ENCODE measurements at regions not wholly inside any gene's neighbourhood (a gene's known extent, or its start where the extent isn't known, plus 50 kb on each side); places are given as distances from the start of the nearest gene placed in this dataset.

DNA sequence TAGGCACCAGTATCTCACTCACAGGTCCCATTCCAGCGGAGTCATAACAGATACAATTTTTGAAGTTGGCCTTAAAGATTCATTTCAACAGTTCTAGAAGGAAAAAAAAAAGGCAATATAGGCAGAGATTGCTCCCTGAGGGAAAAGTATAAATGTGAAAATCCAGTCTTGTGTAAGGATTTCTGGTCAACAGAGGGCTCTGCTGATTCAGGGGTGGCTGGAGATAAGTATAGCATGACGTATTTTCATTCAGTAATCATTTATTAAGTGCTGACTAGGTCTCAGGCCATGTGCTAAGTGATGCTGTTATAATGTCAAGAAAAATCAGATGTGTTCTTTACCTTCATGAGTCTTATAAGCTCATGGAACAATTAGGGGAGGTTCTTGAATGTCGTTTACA lies 377.3 kb upstream of the MEF2C start:
- H3K4me1 Mint-ChIP-seq (ENCODE audit: low read depth in 2 of 2), result no peaks in the 10 kb centered on the region
- H3K36me3 Mint-ChIP-seq, result no peaks in the 10 kb centered on the region
- no peaks in the 10 kb centered on the region for H3K27me3 Mint-ChIP-seq
- DNase-seq (ENCODE audit: low spot score) (no peak), ATAC-seq (no peak)
- no peaks in the 10 kb centered on the region for H3K9me3 Mint-ChIP-seq
- no peak overlapping the region for H3K27ac Mint-ChIP-seq
- no peak overlapping the region for H3K4me3 Mint-ChIP-seq

DNA sequence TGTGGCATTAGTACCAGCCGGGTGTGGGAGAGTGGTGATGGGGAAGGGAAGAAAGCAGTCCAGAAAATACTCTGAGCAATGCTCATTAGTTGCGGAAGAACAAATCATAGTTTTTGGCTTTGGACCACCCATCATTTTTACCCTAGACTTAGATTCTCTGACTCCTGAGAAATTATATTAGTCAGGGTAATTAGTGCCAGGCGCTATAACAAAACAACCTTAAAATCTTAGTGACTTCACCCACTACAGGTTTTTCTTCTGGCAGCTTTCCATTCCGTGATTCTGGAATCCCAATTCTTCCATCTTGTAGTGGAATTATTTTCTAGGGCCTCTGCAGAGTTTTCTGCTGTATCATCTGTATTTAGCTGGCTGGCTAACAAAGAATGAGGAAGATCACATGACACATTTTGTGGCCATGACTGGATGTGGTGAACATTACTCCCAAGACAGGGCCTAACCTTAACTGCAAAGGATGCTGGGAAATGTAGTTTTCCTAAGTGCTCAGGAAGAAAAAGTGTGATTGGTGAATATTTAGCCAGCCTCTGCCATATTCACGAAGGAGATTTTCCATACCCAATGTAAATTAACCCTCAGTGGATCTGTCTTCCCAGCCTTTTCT lies 373.0 kb upstream of the MEF2C start:
- no peak for ATAC-seq
- H3K27ac Mint-ChIP-seq, result no peak overlapping the region
- peaks cover 9% of the 10 kb centered on the region for H3K36me3 Mint-ChIP-seq
- no peak for DNase-seq (ENCODE audit: low spot score)
- no peaks in the 10 kb centered on the region for H3K4me1 Mint-ChIP-seq (ENCODE audit: low read depth in 2 of 2)
- no peaks in the 10 kb centered on the region for H3K27me3 Mint-ChIP-seq
- H3K4me3 Mint-ChIP-seq, result no peak overlapping the region
- no peaks in the 10 kb centered on the region for H3K9me3 Mint-ChIP-seq

DNA sequence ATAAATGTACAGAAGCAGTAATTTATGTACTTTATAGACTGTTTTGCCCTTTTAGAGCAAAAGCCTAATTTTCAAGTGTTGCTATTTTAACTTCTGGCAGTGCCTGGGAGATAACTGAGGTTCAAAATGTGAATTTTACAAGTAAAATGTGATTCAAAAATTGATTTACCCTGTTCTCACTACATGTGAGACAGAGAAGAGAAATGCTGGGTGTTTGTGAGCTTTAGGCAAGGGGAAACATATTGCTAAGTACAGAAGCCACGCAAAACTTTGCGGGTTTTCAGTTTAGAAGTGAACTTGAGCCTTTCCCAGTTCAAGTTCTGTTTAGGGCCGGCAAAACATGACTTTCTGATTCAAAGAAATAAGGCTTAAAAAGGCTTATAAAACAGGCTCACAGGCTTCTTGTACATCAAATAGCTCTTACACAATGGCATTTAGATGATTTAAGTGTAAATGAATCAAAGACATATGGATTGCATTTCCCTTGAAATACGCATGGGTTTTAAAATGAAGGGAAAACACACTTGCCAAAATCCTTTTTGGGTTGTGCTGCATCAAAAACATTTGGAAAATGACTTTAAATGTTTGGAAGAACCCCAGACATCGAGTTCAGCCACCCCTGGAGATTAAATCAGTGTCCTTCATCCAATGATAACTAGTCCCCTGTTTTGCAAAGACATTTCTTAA lies 370.8 kb upstream of the MEF2C start:
- H3K27me3 Mint-ChIP-seq, result no peaks in the 10 kb centered on the region
- no peak for DNase-seq (ENCODE audit: low spot score)
- H3K4me3 Mint-ChIP-seq, result no peak overlapping the region
- ATAC-seq, result no peak
- H3K4me1 Mint-ChIP-seq (ENCODE audit: low read depth in 2 of 2), result no peaks in the 10 kb centered on the region
- peaks cover 9% of the 10 kb centered on the region for H3K36me3 Mint-ChIP-seq
- no peak overlapping the region for H3K27ac Mint-ChIP-seq
- no peaks in the 10 kb centered on the region for H3K9me3 Mint-ChIP-seq

DNA sequence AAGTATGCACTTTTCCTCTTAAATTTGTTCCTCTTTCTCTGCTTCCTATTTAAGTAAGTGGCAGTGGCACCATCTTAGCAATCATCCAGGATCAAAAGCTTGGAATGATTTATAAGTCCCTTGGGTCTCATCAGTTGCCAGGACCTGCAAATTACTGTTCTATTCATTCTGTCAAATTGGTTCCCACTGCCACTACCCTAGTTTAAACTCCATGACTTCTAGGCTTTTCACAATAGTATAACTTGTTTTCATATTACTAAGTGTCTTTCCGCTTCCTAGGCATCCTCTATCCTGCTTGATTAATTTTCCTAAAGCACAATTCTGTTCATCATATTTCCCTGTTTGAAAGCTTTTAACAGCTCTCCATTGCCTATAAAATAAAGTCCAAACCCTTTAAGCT lies 363.9 kb upstream of the MEF2C start:
- no peaks in the 10 kb centered on the region for H3K4me1 Mint-ChIP-seq (ENCODE audit: low read depth in 2 of 2)
- H3K36me3 Mint-ChIP-seq, result no peaks in the 10 kb centered on the region
- no peaks in the 10 kb centered on the region for H3K27me3 Mint-ChIP-seq
- no peak for ATAC-seq
- no peak overlapping the region for H3K27ac Mint-ChIP-seq
- H3K9me3 Mint-ChIP-seq, result no peaks in the 10 kb centered on the region
- H3K4me3 Mint-ChIP-seq, result no peak overlapping the region
- no peak for DNase-seq (ENCODE audit: low spot score)

DNA sequence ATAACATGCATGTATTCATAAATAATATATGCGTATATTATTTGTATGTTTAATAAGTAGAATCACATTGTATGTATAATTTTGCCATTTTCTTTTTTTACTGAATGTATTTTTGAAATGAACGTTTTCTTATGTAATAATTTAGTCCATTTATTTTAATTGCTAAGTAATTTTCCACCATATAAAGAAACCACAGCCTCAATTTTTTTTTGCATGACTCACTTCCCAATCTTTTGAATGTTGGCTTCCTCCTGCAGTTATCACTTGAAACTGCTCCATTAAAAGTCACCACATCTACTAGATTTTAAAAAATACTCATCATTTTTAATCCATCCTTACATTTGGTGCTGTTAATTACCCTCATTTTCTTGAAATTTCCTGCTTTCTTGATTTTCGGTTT lies 363.3 kb upstream of the MEF2C start:
- no peak overlapping the region for H3K27ac Mint-ChIP-seq
- ATAC-seq (no peak), DNase-seq (ENCODE audit: low spot score) (no peak)
- H3K4me1 Mint-ChIP-seq (ENCODE audit: low read depth in 2 of 2), result no peaks in the 10 kb centered on the region
- H3K36me3 Mint-ChIP-seq, result no peaks in the 10 kb centered on the region
- no peaks in the 10 kb centered on the region for H3K9me3 Mint-ChIP-seq
- no peak overlapping the region for H3K4me3 Mint-ChIP-seq
- no peaks in the 10 kb centered on the region for H3K27me3 Mint-ChIP-seq

DNA sequence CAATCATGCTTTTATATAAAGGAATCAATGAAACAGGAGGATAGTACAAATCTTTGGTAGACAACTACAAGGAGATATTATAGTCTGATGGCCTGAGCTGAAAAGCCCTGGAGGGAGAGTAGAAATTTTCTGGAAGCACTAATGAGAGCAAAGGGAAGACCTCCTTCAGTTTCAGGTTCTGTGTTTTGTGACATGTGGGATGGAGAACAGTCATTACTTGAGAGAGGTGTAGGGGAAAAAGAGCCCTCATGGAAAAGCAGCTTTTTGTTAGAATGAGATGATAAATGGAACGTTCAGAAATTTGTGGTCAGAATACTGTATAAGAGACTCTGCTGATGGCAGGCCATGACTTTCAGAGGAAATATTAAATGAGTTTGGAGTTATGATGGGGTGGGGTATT lies 360.6 kb upstream of the MEF2C start:
- H3K4me1 Mint-ChIP-seq (ENCODE audit: low read depth in 2 of 2), result no peaks in the 10 kb centered on the region
- ATAC-seq, result no peak
- H3K36me3 Mint-ChIP-seq, result no peaks in the 10 kb centered on the region
- H3K4me3 Mint-ChIP-seq, result no peak overlapping the region
- no peaks in the 10 kb centered on the region for H3K9me3 Mint-ChIP-seq
- no peaks in the 10 kb centered on the region for H3K27me3 Mint-ChIP-seq
- H3K27ac Mint-ChIP-seq, result no peak overlapping the region
- DNase-seq (ENCODE audit: low spot score), result no peak

DNA sequence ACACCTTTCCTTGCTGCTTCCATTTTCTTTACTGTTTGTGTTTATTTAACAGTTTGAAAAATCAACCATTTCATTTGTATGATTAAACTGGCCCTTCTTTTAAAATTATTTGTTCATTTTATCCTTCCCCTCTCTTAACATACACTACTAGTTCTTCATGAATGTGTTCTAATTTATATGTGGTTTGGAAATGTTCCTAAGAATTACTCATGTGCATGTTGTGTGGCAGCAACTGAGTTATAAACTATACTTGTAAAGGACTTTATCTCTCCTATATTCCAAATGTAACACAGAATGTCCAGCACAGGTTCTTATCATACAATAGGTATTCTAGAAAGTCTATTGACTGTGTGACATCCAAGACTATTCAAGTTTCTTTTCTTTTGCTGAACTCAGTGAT lies 358.2 kb upstream of the MEF2C start:
- no peak for DNase-seq (ENCODE audit: low spot score)
- Mint-ChIP-seq H3K36me3 (no peaks in the 10 kb centered on the region), H3K27ac (no peak overlapping the region), H3K27me3 (no peaks in the 10 kb centered on the region), H3K4me1 (ENCODE audit: low read depth in 2 of 2) (no peaks in the 10 kb centered on the region), H3K9me3 (no peaks in the 10 kb centered on the region), H3K4me3 (no peak overlapping the region)
- no peak for ATAC-seq

DNA sequence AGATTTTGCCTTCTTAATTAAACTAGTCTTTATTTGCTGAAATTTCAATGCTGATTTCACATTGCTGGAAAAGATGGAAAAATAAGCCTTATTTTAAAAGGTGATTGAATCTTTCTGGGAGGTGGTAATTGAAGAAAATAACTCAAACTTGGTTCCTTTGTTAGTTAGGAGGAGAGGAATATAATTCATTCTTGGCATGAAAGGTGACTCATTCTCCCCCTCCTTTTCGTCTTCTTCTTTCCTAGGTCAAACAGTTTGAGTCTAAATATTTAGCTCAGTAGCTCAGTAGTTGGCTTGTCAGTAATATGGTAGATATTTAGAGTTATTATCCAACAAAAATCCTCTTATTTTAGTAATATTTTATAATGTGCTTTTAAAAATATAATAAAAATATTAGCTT lies 353.9 kb upstream of the MEF2C start:
- Mint-ChIP-seq H3K27me3 (no peaks in the 10 kb centered on the region), H3K27ac (no peak overlapping the region), H3K4me3 (no peak overlapping the region), H3K36me3 (no peaks in the 10 kb centered on the region), H3K9me3 (no peaks in the 10 kb centered on the region), H3K4me1 (ENCODE audit: low read depth in 2 of 2) (no peaks in the 10 kb centered on the region)
- ATAC-seq (no peak), DNase-seq (ENCODE audit: low spot score) (no peak)

DNA sequence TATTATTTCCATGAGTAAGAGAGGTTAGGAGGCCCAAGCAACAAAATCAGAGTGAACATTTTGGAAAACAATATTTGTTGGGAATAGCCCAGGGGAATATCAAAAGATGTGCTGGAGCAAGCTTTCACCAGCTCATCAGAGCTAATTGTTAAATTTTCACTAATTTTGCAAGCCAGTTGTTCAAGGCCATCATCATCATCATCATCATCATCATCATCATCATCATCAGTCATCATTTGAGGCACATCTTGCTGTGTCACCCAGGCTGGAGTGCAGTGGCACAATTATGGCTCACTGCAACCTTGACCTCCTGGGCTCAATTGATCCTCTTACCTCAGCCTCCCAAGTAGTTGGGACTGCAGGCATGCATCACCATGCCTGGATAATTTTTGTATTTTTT lies 350.5 kb upstream of the MEF2C start:
- Mint-ChIP-seq H3K27ac (no peak overlapping the region), H3K9me3 (no peaks in the 10 kb centered on the region), H3K36me3 (no peaks in the 10 kb centered on the region), H3K27me3 (no peaks in the 10 kb centered on the region), H3K4me3 (no peak overlapping the region), H3K4me1 (ENCODE audit: low read depth in 2 of 2) (no peaks in the 10 kb centered on the region)
- DNase-seq (ENCODE audit: low spot score) (no peak), ATAC-seq (no peak)

DNA sequence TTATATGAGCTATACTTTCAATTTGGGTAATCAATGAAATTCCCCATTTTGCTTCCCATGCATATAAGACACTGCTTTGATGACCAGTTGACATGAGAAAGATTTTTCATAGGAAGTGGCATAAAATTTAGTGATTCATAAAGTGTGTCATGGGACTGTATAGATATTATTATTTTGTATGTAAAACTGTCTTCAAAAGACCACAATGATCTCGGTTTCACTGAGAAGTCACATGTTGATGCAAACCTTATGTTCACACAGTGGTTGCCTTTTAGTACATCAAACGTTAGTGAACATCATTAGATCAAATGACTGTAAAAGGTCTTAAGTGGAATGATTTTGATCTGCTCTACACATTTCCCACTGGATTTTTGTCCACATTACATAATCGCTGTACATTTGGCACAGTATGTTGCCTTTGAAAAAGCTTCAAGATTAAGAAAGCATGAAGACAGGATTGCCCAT lies 349.2 kb upstream of the MEF2C start:
- DNase-seq (ENCODE audit: low spot score) (no peak), ATAC-seq (no peak)
- no peaks in the 10 kb centered on the region for H3K27me3 Mint-ChIP-seq
- no peak overlapping the region for H3K4me3 Mint-ChIP-seq
- H3K27ac Mint-ChIP-seq, result no peak overlapping the region
- H3K36me3 Mint-ChIP-seq, result no peaks in the 10 kb centered on the region
- H3K9me3 Mint-ChIP-seq, result no peaks in the 10 kb centered on the region
- H3K4me1 Mint-ChIP-seq (ENCODE audit: low read depth in 2 of 2), result no peaks in the 10 kb centered on the region

DNA sequence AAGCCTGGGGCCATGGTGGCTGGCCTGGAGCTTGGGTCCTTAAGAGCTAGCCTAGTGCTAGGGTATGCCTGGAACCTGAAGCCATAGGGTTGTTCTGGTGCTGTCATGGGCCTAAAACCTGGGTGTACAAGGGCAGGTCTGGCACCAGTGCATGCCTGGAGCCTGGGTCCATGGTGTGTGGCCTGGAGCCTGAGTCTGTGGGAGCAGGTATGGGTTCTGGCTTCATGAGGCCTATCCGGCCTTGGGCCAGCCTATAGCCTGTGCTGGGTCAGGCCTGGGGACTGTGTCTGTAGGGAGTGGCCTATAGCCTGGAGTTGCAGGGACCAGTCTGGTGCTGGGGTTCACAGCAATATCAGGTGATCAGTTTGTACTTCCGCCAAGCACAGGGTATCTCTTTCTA lies 347.2 kb upstream of the MEF2C start:
- Mint-ChIP-seq H3K36me3 (no peaks in the 10 kb centered on the region), H3K27ac (no peak overlapping the region), H3K4me3 (no peak overlapping the region), H3K4me1 (ENCODE audit: low read depth in 2 of 2) (no peaks in the 10 kb centered on the region), H3K27me3 (no peaks in the 10 kb centered on the region), H3K9me3 (no peaks in the 10 kb centered on the region)
- ATAC-seq (peak in 1 of 2 donors; percentile 60), DNase-seq (ENCODE audit: low spot score) (no peak)

DNA sequence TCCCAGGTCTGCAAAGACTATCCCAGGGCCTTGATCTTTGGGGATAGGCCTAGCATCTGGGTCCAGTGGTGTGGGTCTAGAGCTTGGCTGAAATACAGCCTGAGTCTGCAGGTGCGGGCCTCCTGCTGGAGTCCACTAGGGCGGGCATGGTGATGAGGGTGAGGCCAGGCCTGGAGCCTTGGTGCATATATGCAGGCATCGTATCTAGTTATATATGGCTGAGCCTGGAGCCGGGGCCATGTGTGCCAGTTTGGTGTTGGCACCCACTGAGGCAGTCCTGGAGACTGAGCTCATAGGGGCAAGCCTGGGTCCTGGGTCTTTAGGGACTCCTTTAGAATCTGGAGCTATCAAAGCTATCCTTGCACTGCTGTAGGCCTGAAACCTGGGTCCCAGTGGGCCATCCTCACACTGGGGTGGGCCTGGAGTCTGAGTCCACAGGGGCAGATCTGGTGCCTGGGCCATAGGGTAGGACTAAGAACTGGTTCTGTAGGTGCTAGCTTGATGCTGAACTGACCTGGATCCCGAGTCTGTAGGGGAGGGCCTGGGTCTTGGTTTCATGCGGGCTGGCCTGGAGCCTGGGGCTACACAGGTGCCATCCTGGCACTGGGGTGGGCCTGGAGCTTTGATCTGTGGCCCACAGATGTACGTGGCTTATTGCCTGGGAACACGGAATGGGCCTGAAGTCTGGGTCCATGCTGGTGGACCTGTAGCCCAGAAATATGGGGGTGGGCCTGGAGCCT lies 346.5 kb upstream of the MEF2C start:
- H3K4me1 Mint-ChIP-seq (ENCODE audit: low read depth in 2 of 2), result no peaks in the 10 kb centered on the region
- H3K4me3 Mint-ChIP-seq, result no peak overlapping the region
- no peaks in the 10 kb centered on the region for H3K27me3 Mint-ChIP-seq
- no peaks in the 10 kb centered on the region for H3K9me3 Mint-ChIP-seq
- no peak overlapping the region for H3K27ac Mint-ChIP-seq
- DNase-seq (ENCODE audit: low spot score), result no peak
- H3K36me3 Mint-ChIP-seq, result no peaks in the 10 kb centered on the region
- ATAC-seq, result peak; percentile 46 to 53

DNA sequence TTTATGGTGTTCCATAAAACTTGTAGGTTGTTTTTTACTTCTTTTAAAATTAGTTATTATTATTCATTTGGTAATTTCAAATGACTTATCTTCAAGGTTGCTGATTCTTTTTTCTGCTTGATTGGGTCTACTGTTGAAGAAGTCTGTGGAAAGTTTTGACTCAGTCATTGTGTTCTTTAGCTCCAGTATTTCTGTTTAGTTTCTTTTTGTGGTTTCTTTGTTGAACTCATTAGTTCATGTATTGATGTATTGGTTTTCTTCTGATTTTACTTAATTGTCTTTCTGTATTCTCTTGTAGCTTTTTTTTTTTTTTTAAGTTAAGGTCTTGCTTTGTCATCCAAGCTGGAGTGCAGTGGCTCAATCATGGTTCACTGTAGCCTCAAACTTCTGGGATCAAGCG lies 345.4 kb upstream of the MEF2C start:
- ATAC-seq, result no peak
- DNase-seq (ENCODE audit: low spot score), result no peak
- H3K27me3 Mint-ChIP-seq, result no peaks in the 10 kb centered on the region

DNA sequence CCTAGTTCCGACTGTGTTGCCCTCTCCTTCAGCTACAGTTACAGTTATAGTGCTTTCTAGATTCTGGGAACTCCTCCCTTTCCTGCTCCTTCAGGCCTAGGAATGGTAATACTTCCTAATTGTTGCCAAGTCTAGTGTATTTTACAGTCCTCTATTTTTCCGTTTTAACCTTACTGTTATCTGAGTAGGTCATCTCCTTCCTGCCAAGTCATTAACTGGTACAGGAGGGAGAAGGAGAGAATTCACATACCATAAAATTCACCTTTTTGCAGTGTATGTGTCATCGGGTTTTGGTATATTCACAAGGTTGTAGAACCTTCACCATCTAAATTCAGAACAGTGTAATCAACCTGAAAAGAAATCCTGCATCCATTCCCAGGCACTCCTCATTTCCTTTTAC lies 335.4 kb upstream of the MEF2C start:
- Mint-ChIP-seq H3K27me3 (no peaks in the 10 kb centered on the region), H3K4me1 (ENCODE audit: low read depth in 2 of 2) (no peaks in the 10 kb centered on the region), H3K9me3 (no peaks in the 10 kb centered on the region), H3K27ac (no peak overlapping the region), H3K36me3 (no peaks in the 10 kb centered on the region), H3K4me3 (no peak overlapping the region)
- ATAC-seq, result no peak
- DNase-seq (ENCODE audit: low spot score), result no peak

More for the DNA sequence above, 345.4 kb upstream of the MEF2C start:
- Mint-ChIP-seq H3K36me3 (no peaks in the 10 kb centered on the region), H3K9me3 (no peaks in the 10 kb centered on the region), H3K4me1 (ENCODE audit: low read depth in 2 of 2) (no peaks in the 10 kb centered on the region), H3K27ac (no peak overlapping the region), H3K4me3 (no peak overlapping the region)
